NCI-H510A (cell line): ENCODE measurements at regions not wholly inside any gene's neighbourhood (a gene's known extent, or its start where the extent isn't known, plus 50 kb on each side); places are given as distances from the start of the nearest gene placed in this dataset.
"Not testable (repeated sequence)": the region's sequence is repeated elsewhere in the genome, so short reads cannot be mapped to it uniquely, and the experiment has no call there.

Source experiments
- DNase-seq: peaks from one replicate; lab custom pipeline; 2025; lab: John Stamatoyannopoulos, UW

DNA sequence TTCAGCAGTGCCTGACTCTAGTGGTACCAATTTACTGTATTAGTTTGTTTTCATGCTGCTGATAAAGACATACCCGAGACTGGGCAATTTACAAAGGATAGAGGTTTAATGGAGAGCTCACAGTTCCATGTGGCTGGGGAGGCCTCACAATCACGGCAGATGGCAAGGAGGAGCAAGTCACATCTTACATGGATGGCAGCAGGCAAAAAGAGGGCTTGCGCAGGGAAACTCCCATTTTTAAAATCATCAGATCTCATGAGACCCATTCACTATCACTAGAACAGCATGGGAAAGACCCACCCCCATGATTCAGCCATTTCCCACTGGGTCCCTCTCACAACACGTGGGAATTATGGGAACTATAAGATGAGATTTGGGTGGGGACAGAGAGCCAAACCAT, 243.7 kb upstream of the KLF3 start:
- DNase-seq, result not testable (repeated sequence)

GRCh38 chr4:38422850-38423249, 241.1 kb upstream of the KLF3 start:
- no peak for DNase-seq

- peak; percentile 14 for DNase-seq
These were observed 239.7 kb upstream of the KLF3 start for GRCh38 chr4:38424151-38424871.

GRCh38 chr4:38426532-38426931, 237.5 kb upstream of the KLF3 start:
- DNase-seq, result no peak

DNA sequence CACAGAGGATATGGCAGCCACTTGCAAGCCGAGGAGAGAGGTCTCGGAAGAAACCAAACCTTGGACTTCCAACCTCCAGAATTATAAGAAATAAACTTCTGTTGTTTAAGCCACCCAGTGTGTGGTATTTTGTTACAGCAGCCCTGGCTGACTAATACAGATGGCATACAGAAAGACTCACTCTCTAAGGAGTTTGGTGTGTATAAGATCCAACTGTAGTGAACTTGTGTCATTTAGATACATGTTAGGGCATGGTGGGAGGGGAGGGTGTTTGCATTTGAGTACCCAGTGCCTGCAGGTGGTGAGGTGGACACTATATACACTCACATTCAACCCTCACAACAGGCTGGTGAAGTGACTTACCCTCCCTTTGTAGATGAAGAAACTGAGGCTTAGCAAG, 233.2 kb upstream of the KLF3 start:
- DNase-seq, result no peak

DNA sequence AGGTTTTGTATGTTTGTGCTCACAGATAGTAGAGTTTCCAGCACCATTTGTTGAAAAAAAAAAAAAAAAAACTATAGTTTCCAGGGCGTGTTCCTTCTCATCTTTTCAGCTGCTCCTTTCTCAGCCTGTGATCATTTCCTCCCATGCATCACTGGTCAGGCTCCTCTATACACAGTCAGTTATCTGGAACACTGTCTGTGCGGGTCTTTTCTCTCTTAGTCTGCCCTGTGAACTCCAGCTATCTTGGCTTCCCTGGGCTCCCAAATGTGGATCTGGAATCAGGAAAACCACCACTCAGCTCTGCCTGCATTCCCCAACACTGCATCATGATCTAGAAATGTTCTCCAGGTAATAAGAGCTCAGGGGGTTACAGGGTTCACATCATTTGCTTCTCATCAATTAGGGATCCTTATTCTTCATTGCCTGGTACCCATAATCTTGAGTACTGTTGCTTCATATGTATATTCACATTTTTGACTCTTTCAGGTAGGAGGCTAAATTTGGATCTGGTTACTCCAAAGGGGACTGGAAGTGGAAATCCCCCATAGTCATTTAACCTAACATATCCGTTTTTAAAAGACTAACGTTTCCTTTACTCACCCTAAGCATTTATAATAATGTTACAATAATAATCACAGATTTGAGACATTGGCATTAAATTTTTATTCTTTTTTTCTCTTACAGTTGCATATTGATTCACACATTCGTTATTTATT, 221.8 kb upstream of the KLF3 start:
- DNase-seq, result no peak

DNA sequence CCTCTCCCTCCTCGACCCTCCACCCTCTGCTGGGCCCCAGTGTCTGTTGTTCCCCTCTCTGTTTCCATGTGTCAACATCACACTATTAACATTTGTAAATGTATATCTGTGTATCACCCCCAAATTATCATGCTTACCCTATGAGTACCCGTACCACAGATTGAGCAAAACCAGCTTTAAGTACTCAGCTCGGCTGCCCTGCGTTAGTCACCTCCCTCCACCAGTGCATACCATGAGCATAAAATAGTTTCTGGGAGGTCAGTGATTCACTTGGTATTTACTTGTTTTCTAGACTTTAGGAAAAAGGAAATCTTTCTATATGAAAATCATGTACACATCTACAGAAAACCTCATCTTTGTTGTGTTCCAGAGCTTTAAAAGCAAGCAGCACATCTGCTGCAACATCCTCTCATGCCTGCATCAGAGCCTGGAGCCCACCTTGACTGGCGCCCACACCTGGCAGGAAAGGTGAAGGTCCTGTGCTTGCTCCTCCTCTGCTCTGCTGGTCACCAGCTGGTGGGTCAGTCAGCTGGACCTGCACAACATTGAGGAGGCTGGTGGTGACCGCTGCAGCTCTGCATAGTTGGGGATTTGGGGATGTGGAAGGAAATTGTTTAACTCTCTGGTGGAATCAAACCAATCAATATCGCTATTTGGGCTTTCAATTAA, 214.4 kb upstream of the KLF3 start:
- DNase-seq, result no peak

DNA sequence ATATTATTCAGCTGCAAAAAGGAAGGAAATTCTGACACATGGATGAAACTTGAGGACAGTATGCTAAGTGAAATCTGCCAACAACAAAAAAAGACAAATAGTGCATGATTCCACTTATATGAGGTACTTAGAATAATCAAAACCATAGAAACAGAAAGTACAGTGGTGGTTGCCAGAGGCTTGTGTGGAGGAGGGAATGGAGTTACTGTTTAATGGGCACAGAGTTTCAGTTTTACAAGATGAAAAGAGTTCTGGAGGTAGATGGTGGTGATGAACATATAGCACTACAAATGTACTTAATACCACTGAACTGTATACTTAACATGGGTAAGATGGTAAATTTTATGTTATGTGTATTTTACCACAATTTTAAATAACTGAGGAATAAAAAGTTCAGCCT, 212.0 kb upstream of the KLF3 start:
- no peak for DNase-seq

GRCh38 chr4:38452542-38452941, 211.5 kb upstream of the KLF3 start:
- no peak for DNase-seq

GRCh38 chr4:38453253-38453881, 210.6 kb upstream of the KLF3 start:
- no peak for DNase-seq

DNA sequence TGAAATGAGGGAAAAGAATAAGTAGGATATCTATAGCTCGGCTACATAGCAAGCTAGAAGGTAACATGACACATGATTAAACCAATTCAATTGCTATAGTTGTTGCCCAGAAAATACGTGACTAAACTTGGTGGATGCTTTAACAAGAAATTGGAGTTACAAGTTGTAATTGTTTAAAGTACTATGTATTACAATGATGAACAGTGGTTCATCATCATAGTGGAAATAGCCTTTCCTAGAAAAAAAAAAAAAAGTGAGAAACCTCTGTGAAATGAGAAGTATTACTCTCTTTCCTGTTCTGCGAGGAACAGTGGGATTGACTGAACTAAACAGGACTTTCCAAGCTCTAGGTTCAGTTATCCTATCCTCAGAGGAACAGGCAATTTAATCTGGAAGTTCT, 209.7 kb upstream of the KLF3 start:
- no peak for DNase-seq

DNA sequence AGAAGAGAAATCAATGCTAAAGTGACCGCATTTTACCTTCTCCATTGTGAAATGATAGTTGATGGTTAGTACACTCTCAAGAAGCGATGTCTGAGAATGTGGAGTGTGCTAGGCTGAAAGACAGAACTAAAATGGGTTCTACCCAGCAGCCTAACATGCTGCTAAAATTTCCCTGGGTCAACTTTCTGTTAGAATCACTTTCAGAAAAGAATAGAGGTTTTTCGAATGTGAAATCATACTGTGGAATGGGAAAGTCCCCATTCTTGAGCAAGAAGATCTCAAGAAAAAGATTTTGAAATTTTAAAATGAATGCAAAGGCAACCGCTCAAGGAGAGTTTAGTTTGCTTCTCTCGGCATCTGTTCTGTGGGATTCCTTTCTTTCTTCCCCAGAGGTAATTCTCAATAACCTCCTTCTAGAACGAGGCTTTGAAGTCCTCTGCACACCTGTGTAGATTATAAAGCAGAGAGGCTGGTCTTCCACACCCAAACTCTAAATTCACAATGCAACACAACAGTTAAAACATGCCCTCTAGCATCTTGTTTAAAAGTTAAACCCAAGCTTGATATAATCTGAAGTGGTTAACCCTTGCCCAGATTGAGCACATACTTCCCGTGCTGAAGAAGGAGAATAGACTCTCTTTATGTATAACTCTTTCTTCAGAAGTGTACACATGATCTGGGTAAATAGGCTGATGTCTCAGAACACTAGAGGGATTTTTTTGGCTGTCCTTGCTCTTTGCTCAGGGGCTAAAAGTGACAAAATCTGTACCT, 208.7 kb upstream of the KLF3 start:
- no peak for DNase-seq

GRCh38 chr4:38456096-38456495, 207.9 kb upstream of the KLF3 start:
- DNase-seq, result peak; percentile 35

DNA sequence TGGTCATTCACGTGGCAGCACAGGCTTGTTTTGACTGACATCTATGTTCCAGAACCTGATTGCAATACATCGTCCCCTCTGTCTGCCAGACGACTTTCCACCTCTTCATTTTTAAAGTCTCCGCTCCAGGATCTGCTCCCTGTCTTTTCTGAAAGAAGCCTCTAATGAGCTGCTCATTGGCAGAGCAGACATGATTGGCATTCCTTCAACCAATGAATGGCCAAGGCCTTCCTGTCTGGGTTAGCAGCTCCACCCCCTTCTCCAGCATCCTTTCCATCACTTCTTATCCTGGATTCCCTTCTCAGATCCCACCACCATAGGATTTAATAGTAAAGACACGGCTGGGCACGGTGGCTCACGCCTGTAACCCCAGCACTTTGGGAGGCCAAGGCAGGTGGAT, 202.7 kb upstream of the KLF3 start:
- no peak for DNase-seq

DNA sequence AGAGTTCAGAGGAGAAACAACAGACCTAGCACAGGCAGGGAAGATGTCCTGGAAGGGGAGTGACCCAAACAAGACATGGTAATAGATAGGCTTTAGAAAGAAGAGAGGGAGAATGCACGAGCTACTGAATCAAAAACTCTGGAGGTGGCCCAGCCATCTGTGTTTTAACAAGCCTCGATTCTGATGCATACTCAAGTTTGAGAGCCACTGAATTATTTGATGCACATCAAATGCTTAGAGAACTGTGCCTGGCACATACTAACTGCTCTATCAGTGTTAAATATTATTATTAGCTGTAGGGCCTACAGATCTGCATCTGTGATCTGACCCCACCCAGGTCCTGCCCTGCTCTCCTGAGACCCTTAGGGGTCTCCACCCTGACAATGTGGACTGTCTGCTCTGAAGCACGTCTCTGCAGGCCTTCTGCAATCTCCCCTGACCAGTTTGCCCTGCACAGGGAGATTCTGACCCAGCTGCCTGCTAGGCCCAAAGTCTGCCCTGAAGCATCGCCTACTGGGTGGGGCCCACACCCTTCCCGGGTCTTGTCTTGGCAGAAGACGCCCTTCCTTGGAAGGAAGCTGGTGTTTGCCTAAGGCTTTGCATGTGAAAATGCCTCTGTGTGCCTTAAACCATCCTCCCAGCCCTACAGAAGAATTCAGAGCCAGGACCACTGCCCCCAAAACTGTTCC, 201.5 kb upstream of the KLF3 start:
- DNase-seq, result no peak

DNA sequence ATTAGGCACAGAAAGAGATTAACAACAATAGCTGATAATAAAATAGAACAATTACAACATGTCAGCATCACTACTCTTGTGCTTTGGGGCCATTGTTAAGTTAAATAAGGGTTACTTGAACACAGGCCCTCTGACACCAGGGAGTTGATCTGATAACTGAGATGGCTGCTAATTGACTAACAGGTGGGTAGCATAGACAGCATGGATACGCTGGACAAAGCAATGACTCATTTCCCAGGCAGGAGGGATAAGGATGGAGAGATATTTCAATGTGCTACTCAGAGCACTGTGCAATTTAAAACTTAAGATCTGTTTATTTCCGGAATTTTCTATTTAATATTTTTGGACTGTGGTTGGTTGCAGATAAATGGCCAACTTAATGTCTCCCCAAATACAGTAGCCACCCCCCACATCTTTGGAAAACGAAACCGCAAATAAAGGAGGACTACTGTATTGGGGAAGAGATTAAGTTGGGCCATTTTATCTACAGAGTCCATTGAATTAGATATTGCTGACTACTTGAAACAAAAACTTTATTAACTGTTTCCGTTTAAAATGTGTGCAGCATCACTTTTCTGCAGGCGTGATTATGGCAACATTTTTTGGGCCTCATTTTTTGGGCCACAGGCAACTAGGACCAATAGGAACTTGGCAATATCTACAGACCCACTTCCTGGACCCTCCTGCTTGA, 200.6 kb upstream of the KLF3 start:
- DNase-seq, result no peak

GRCh38 chr4:38464328-38464727, 199.7 kb upstream of the KLF3 start:
- DNase-seq, result no peak

DNA sequence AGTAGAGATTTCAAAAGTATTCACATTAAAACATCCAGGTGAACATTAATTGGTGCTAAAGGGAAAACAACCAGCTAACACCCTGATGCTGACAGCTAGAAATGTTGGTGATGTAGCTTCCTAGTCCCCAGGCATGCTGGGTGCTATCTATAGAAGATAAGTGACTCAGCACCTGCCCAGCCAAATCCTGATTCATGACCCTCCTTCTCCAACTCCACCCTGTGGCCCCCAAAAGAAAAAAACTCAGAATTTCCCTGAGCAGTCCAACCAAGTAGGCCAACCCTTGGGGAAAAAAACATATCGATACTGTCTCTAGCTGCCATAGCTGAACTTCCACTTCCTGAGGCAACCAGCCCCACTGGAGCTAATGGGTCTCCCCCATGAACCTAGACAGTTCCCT, 197.6 kb upstream of the KLF3 start:
- DNase-seq, result no peak

DNA sequence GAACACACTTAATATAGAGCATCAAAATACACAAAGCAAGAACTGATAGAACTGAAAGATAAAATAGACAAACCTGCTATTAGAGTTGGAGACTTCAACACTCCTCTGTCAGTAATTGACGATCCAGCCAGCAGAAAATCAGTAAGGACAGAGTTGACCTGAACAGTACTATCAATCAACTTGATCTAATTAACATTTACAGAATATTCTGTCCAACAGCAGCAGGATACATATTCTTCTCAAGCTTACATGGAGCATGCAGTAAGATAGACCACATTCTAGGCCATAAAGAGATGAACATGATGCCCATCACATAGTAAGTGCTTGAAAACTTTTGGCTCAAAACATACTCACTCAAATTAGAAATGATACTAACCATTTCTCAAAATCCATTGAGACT, 196.7 kb upstream of the KLF3 start:
- DNase-seq, result no peak

DNA sequence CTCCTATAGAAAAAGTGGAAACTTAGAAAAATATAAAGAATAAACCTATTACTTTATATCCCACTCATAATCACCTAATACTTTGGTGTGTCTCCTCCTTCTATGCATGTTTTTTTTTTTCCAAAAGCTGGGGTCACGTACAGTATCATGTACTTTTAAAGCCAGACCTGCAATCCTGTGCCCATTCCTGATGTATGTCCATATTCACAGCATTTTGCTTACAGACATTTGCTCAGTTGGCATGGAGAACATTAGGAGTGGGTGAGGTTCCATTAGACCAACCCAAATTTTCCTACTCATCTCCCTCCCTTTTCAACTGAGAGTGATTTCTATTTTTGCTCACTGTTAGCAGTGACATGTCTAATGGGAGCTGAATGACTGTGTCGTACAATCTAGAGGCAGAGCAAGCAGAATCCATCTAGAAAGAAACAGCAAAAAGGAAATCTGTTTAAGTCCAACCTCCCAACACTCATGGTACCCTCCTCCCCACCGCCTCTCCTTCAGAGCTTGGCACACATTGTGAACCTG, 195.6 kb upstream of the KLF3 start:
- no peak for DNase-seq

- DNase-seq, result no peak
These were observed 194.6 kb upstream of the KLF3 start for GRCh38 chr4:38469410-38469809.
